ENCODE measurements at regions not wholly inside any gene's neighbourhood (a gene's known extent, or its start where the extent isn't known, plus 50 kb on each side); places are given as distances from the start of the nearest gene placed in this dataset.

- Histone ChIP-seq H3K4me2 (ENCODE audit: low read length) (no peak overlapping the region), H3K79me2 (ENCODE audit: insufficient read depth, low read length) (no peaks in the 10 kb centered on the region), H3K9me3 (ENCODE audit: control insufficient read depth in 1 of 2, insufficient read depth in 1 of 2, low read depth in 1 of 2, low read length in 2 of 2) (no peaks in the 10 kb centered on the region), H4K20me1 (ENCODE audit: insufficient read depth) (no peaks in the 10 kb centered on the region), H3K27ac (ENCODE audit: low read depth, low read length) (no peak overlapping the region), H3K4me3 (replicated peaks in 1 of 2; ENCODE audit: low read depth in 1 of 2, low read length in 2 of 2) (no peak overlapping the region), H2AFZ (ENCODE audit: low read depth, low read length, poor library complexity, severe bottlenecking) (no peak overlapping the region), H3K4me1 (ENCODE audit: control insufficient read depth in 1 of 2, insufficient read depth in 2 of 2, low read length in 2 of 2) (no peaks in the 10 kb centered on the region), H3K36me3 (ENCODE audit: control insufficient read depth in 1 of 2, insufficient read depth in 2 of 2, low read length in 2 of 2) (no peaks in the 10 kb centered on the region), H3K9me2 (ENCODE audit: insufficient read depth) (no peaks in the 10 kb centered on the region), H3K9ac (ENCODE audit: low read length) (no peak overlapping the region), H3K27me3 (ENCODE audit: insufficient read depth, low read length) (0 out of 2 replicates have a peak, but pooled peaks cover 4% of the 10 kb centered on the region)
- ATAC-seq (no peak), DNase-seq (ENCODE audit: low read depth, low spot score) (no peak)
- ChIA-PET POLR2A (no interaction called here), CTCF (no interaction called here), RAD21 (ENCODE audit: low non-redundant PET in 1 of 2, low total read pairs in 2 of 2, uncharacterized antibody in 2 of 2, unreplicated experiment in 2 of 2) (no interaction called here)
- intact Hi-C loops (cut with micrococcal nuclease), result no loop called here
- no TSS peak for BruUV-seq (replicated peaks)
- no peak for TF ChIP-seq JUND (IDR thresholded peaks at IDR 0.05)
Observed at GRCh38 chr4:152206185-152206584, 329.7 kb downstream of the FBXW7 start.

GRCh38 chr4:152202415-152202814 lies 333.5 kb downstream of the FBXW7 start:
- Histone ChIP-seq H2AFZ (ENCODE audit: low read depth, low read length, poor library complexity, severe bottlenecking) (no peak overlapping the region), H3K36me3 (ENCODE audit: control insufficient read depth in 1 of 2, insufficient read depth in 2 of 2, low read length in 2 of 2) (no peaks in the 10 kb centered on the region), H3K79me2 (ENCODE audit: insufficient read depth, low read length) (no peaks in the 10 kb centered on the region), H3K9ac (ENCODE audit: low read length) (no peak overlapping the region), H3K4me2 (ENCODE audit: low read length) (no peak overlapping the region), H3K4me3 (replicated peaks in 1 of 2; ENCODE audit: low read depth in 1 of 2, low read length in 2 of 2) (no peak overlapping the region), H3K9me2 (ENCODE audit: insufficient read depth) (no peaks in the 10 kb centered on the region), H3K27me3 (ENCODE audit: insufficient read depth, low read length) (no peaks in the 10 kb centered on the region), H4K20me1 (ENCODE audit: insufficient read depth) (no peaks in the 10 kb centered on the region), H3K4me1 (ENCODE audit: control insufficient read depth in 1 of 2, insufficient read depth in 2 of 2, low read length in 2 of 2) (no peaks in the 10 kb centered on the region), H3K9me3 (ENCODE audit: control insufficient read depth in 1 of 2, insufficient read depth in 1 of 2, low read depth in 1 of 2, low read length in 2 of 2) (no peaks in the 10 kb centered on the region), H3K27ac (ENCODE audit: low read depth, low read length) (no peak overlapping the region)
- no TSS peak for BruUV-seq (replicated peaks)
- ATAC-seq (no peak), DNase-seq (ENCODE audit: low read depth, low spot score) (no peak)
- POLR2A ChIA-PET, result no interaction called here
- intact Hi-C loops (cut with micrococcal nuclease), result no loop called here
- CTCF ChIA-PET, result no interaction called here
- RAD21 ChIA-PET (ENCODE audit: low non-redundant PET in 1 of 2, low total read pairs in 2 of 2, uncharacterized antibody in 2 of 2, unreplicated experiment in 2 of 2), result no interaction called here
- TF ChIP-seq FOSL1 (IDR thresholded peaks at IDR 0.05; ENCODE audit: low read depth), result no peak
- no peak for TF ChIP-seq ELF1 (IDR thresholded peaks at IDR 0.05; ENCODE audit: borderline replicate concordance, low read depth)
- TF ChIP-seq SP1 (IDR thresholded peaks at IDR 0.05; ENCODE audit: low read depth), result no peak
- TF ChIP-seq SRF (IDR thresholded peaks at IDR 0.05; ENCODE audit: low read depth), result no peak
- TF ChIP-seq POLR2A (IDR thresholded peaks at IDR 0.05; ENCODE audit: borderline replicate concordance, extremely low read depth, insufficient read depth, insufficient read length), result no peak
- TF ChIP-seq ATF3 (IDR thresholded peaks at IDR 0.05), result no peak
- no peak for TF ChIP-seq REST (IDR thresholded peaks at IDR 0.05; ENCODE audit: low read depth)
- no peak for TF ChIP-seq ZNF274 (IDR thresholded peaks at IDR 0.05; ENCODE audit: low read depth, low read length)
- TF ChIP-seq ZBTB33 (IDR thresholded peaks at IDR 0.05; ENCODE audit: extremely low read depth, insufficient replicate concordance, low read length), result no peak
- TF ChIP-seq EZH2 (IDR thresholded peaks at IDR 0.05), result no peak
- TF ChIP-seq CEBPB (IDR thresholded peaks at IDR 0.05; ENCODE audit: low read depth), result no peak
- no peak for TF ChIP-seq RAD21 (IDR thresholded peaks at IDR 0.05; ENCODE audit: low read depth)
- TF ChIP-seq CTCF (IDR thresholded peaks at IDR 0.05 in 2 of 3, conservative IDR thresholded peaks at IDR 0.05 in 1 of 3; ENCODE audit: borderline replicate concordance in 1 of 3, insufficient read depth in 1 of 3, low read depth in 2 of 3, low read length in 2 of 3), result no peak
